ENCODE measurements at regions not wholly inside any gene's neighbourhood (a gene's known extent, or its start where the extent isn't known, plus 50 kb on each side); places are given as distances from the start of the nearest gene placed in this dataset.

DNA sequence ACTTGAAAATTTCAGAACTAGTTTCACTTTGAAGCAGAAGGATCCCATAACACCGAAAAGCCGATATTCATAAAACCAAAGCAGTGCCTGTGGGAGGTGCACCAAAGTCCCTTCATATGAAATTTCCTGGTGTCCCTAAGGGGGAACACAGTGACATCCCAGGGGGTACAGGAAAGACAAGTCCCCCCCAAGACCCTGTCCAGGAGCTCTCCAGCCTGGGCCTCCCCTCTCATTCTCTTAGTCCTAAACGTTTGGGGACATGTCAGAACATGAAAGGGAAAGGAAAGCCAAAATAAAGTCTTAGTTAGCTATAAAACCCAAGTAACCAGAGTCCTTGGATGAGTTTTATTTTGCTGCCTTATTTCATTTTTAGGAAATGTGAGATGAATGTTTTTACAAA, 56.6 kb downstream of the MRPL57 start:
- TF ChIP-seq, protein P1, sequence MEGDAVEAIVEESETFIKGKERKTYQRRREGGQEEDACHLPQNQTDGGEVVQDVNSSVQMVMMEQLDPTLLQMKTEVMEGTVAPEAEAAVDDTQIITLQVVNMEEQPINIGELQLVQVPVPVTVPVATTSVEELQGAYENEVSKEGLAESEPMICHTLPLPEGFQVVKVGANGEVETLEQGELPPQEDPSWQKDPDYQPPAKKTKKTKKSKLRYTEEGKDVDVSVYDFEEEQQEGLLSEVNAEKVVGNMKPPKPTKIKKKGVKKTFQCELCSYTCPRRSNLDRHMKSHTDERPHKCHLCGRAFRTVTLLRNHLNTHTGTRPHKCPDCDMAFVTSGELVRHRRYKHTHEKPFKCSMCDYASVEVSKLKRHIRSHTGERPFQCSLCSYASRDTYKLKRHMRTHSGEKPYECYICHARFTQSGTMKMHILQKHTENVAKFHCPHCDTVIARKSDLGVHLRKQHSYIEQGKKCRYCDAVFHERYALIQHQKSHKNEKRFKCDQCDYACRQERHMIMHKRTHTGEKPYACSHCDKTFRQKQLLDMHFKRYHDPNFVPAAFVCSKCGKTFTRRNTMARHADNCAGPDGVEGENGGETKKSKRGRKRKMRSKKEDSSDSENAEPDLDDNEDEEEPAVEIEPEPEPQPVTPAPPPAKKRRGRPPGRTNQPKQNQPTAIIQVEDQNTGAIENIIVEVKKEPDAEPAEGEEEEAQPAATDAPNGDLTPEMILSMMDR (conservative IDR thresholded peaks at IDR 0.05; ENCODE audit: low read depth, low read length): no peak
- no peak for TF ChIP-seq POLR2A (IDR thresholded peaks at IDR 0.05; ENCODE audit: low read depth, low read length)
- no peak for TF ChIP-seq MAFK (IDR thresholded peaks at IDR 0.05; ENCODE audit: low read depth, low read length)
- TF ChIP-seq, protein P2, sequence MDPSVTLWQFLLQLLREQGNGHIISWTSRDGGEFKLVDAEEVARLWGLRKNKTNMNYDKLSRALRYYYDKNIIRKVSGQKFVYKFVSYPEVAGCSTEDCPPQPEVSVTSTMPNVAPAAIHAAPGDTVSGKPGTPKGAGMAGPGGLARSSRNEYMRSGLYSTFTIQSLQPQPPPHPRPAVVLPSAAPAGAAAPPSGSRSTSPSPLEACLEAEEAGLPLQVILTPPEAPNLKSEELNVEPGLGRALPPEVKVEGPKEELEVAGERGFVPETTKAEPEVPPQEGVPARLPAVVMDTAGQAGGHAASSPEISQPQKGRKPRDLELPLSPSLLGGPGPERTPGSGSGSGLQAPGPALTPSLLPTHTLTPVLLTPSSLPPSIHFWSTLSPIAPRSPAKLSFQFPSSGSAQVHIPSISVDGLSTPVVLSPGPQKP (IDR thresholded peaks at IDR 0.05; ENCODE audit: borderline replicate concordance, low read depth, low read length): no peak
- no peak for TF ChIP-seq RFX5 (IDR thresholded peaks at IDR 0.05; ENCODE audit: low read depth, low read length)
- no peak for TF ChIP-seq CEBPB (IDR thresholded peaks at IDR 0.05; ENCODE audit: low read depth, low read length)
- no peak for TF ChIP-seq MXI1 (IDR thresholded peaks at IDR 0.05; ENCODE audit: borderline replicate concordance, low read depth, low read length)
- no peak for TF ChIP-seq BHLHE40 (IDR thresholded peaks at IDR 0.05; ENCODE audit: low read depth, low read length)
- no peak for TF ChIP-seq SMC3 (IDR thresholded peaks at IDR 0.05; ENCODE audit: low read depth, low read length)
- TF ChIP-seq FOS (IDR thresholded peaks at IDR 0.05; ENCODE audit: low read depth, low read length): no peak

Data from IMR-90 (cell line).